ENCODE measurements at regions not wholly inside any gene's neighbourhood (a gene's known extent, or its start where the extent isn't known, plus 50 kb on each side); places are given as distances from the start of the nearest gene placed in this dataset.

DNA sequence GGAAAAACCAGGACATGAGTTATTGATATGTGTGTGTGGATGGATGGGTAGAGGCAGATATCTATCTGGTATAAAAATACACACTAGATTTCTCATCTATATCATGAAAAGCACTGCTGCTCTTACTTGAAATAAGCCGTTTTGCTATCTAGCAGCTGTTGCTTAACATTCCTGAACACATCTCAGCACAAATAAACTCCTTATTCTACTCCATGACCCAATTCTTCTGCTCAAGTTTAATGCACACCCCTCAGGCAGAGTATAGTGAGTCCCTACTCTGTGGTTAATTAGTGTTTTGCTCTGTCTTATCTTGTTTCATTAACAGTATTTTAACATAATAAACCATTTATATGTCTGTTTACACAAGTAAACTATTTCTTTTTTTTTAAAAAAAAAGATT lies 134.2 kb downstream of the CBLN2 start:
- TF ChIP-seq CTCF (IDR thresholded peaks at IDR 0.05) (no peak), POLR2A (IDR thresholded peaks at IDR 0.05) (no peak), POLR2AphosphoS5 (IDR thresholded peaks at IDR 0.05; ENCODE audit: insufficient read depth in 1 of 2, low read depth in 1 of 2) (no peak)
